ENCODE measurements at regions not wholly inside any gene's neighbourhood (a gene's known extent, or its start where the extent isn't known, plus 50 kb on each side); places are given as distances from the start of the nearest gene placed in this dataset.

GRCh38 chr2:176589825-176590440 is 320.7 kb downstream of the MTX2 start:
- H3K4ac ChIP-seq (ENCODE audit: low read depth in 1 of 2, low read length in 2 of 2): no peak overlapping the region
- H3K18ac ChIP-seq (ENCODE audit: low read depth in 1 of 2, low read length in 2 of 2): no peak overlapping the region
- no peak overlapping the region for H3K9ac ChIP-seq (ENCODE audit: low read length)
- H3K9me3 ChIP-seq (ENCODE audit: control insufficient read depth, low read length): no peaks in the 10 kb centered on the region
- no peak overlapping the region for H3K4me2 ChIP-seq (ENCODE audit: low read length, poor library complexity, severe bottlenecking)
- no peak overlapping the region for H4K8ac ChIP-seq (ENCODE audit: low read length)
- H2BK5ac ChIP-seq (ENCODE audit: low read depth, low read length, poor library complexity, severe bottlenecking): no peak overlapping the region
- no peak overlapping the region for H2BK15ac ChIP-seq (ENCODE audit: low read depth, poor library complexity, severe bottlenecking)
- H4K91ac ChIP-seq (ENCODE audit: low read length): no peak overlapping the region
- H2BK120ac ChIP-seq (ENCODE audit: low read depth, low read length): no peak overlapping the region
- no peaks in the 10 kb centered on the region for H3K79me1 ChIP-seq (replicated peaks; ENCODE audit: low read length, poor library complexity, severe bottlenecking)
- H3K14ac ChIP-seq (ENCODE audit: low read length in 2 of 2): no peak overlapping the region
- H2AFZ ChIP-seq (ENCODE audit: low read depth, low read length): no peak overlapping the region
- peaks cover 0 to 6% of the 10 kb centered on the region in 2 experiments for H3K27me3 ChIP-seq (ENCODE audit: control insufficient read depth in 1 of 2, insufficient read depth in 1 of 2, low read length in 2 of 2)
- no peak overlapping the region for H3K4me3 ChIP-seq (ENCODE audit: insufficient read depth in 1 of 2, low read depth in 1 of 2, low read length in 2 of 2)
- no peaks in the 10 kb centered on the region for H3K4me1 ChIP-seq (ENCODE audit: control insufficient read depth, insufficient read depth, low read depth, low read length)
- H3K23ac ChIP-seq (ENCODE audit: low read length in 2 of 2): no peak overlapping the region
- no peaks in the 10 kb centered on the region for H3K36me3 ChIP-seq (ENCODE audit: control insufficient read depth in 1 of 2, insufficient read depth in 2 of 2, low read depth in 1 of 2, low read length in 2 of 2)
- WGBS: 81% methylated on average over 11 of the region's 11 CpGs
- no peak for DNase-seq
- no peak overlapping the region for H2BK12ac ChIP-seq (ENCODE audit: low read length in 2 of 2)
- no peak overlapping the region for H2AK5ac ChIP-seq (ENCODE audit: low read length, severe bottlenecking)
- no peak overlapping the region for H3K27ac ChIP-seq (ENCODE audit: low read length, poor library complexity, severe bottlenecking)

GRCh38 chr2:176592216-176592615 is 323.0 kb downstream of the MTX2 start:
- Histone ChIP-seq H3K9ac (ENCODE audit: low read length) (no peak overlapping the region), H3K4me2 (ENCODE audit: low read length, poor library complexity, severe bottlenecking) (no peak overlapping the region), H3K9me3 (ENCODE audit: control insufficient read depth, low read length) (no peaks in the 10 kb centered on the region), H2BK5ac (ENCODE audit: low read depth, low read length, poor library complexity, severe bottlenecking) (no peak overlapping the region), H2AK5ac (ENCODE audit: low read length, severe bottlenecking) (no peak overlapping the region), H3K36me3 (ENCODE audit: control insufficient read depth in 1 of 2, insufficient read depth in 2 of 2, low read depth in 1 of 2, low read length in 2 of 2) (no peaks in the 10 kb centered on the region), H3K23ac (ENCODE audit: low read length in 2 of 2) (no peak overlapping the region), H3K4me3 (ENCODE audit: insufficient read depth in 1 of 2, low read depth in 1 of 2, low read length in 2 of 2) (no peak overlapping the region), H3K27me3 (ENCODE audit: control insufficient read depth in 1 of 2, insufficient read depth in 1 of 2, low read length in 2 of 2) (peaks cover 0 to 6% of the 10 kb centered on the region in 2 experiments), H4K8ac (ENCODE audit: low read length) (no peak overlapping the region), H2BK12ac (ENCODE audit: low read length in 2 of 2) (no peak overlapping the region), H3K4ac (ENCODE audit: low read depth in 1 of 2, low read length in 2 of 2) (no peak overlapping the region), H2BK15ac (ENCODE audit: low read depth, poor library complexity, severe bottlenecking) (no peak overlapping the region), H4K91ac (ENCODE audit: low read length) (no peak overlapping the region), H3K14ac (ENCODE audit: low read length in 2 of 2) (no peak overlapping the region), H2BK120ac (ENCODE audit: low read depth, low read length) (no peak overlapping the region), H3K27ac (ENCODE audit: low read length, poor library complexity, severe bottlenecking) (no peak overlapping the region), H3K18ac (ENCODE audit: low read depth in 1 of 2, low read length in 2 of 2) (no peak overlapping the region), H3K4me1 (ENCODE audit: control insufficient read depth, insufficient read depth, low read depth, low read length) (no peaks in the 10 kb centered on the region), H3K79me1 (replicated peaks; ENCODE audit: low read length, poor library complexity, severe bottlenecking) (no peaks in the 10 kb centered on the region), H2AFZ (ENCODE audit: low read depth, low read length) (no peak overlapping the region)
- DNase-seq: no peak
- WGBS: 90% methylated on average over 6 of the region's 6 CpGs

GRCh38 chr2:176595986-176596385 is 326.7 kb downstream of the MTX2 start:
- Histone ChIP-seq H3K27ac (ENCODE audit: low read length, poor library complexity, severe bottlenecking) (no peak overlapping the region), H3K9ac (ENCODE audit: low read length) (no peak overlapping the region), H3K4ac (ENCODE audit: low read depth in 1 of 2, low read length in 2 of 2) (no peak overlapping the region), H2BK120ac (ENCODE audit: low read depth, low read length) (no peak overlapping the region), H3K4me1 (ENCODE audit: control insufficient read depth, insufficient read depth, low read depth, low read length) (no peaks in the 10 kb centered on the region), H2BK5ac (ENCODE audit: low read depth, low read length, poor library complexity, severe bottlenecking) (no peak overlapping the region), H2AK5ac (ENCODE audit: low read length, severe bottlenecking) (no peak overlapping the region), H4K8ac (ENCODE audit: low read length) (no peak overlapping the region), H2BK15ac (ENCODE audit: low read depth, poor library complexity, severe bottlenecking) (no peak overlapping the region), H2AFZ (ENCODE audit: low read depth, low read length) (no peak overlapping the region), H3K36me3 (ENCODE audit: control insufficient read depth in 1 of 2, insufficient read depth in 2 of 2, low read depth in 1 of 2, low read length in 2 of 2) (no peaks in the 10 kb centered on the region), H3K9me3 (ENCODE audit: control insufficient read depth, low read length) (no peaks in the 10 kb centered on the region), H3K27me3 (ENCODE audit: control insufficient read depth in 1 of 2, insufficient read depth in 1 of 2, low read length in 2 of 2) (peaks cover 0 to 10% of the 10 kb centered on the region in 2 experiments), H2BK12ac (ENCODE audit: low read length in 2 of 2) (no peak overlapping the region), H3K14ac (ENCODE audit: low read length in 2 of 2) (no peak overlapping the region), H3K4me3 (ENCODE audit: insufficient read depth in 1 of 2, low read depth in 1 of 2, low read length in 2 of 2) (no peak overlapping the region), H3K18ac (ENCODE audit: low read depth in 1 of 2, low read length in 2 of 2) (no peak overlapping the region), H3K23ac (ENCODE audit: low read length in 2 of 2) (no peak overlapping the region), H4K91ac (ENCODE audit: low read length) (no peak overlapping the region), H3K79me1 (replicated peaks; ENCODE audit: low read length, poor library complexity, severe bottlenecking) (no peaks in the 10 kb centered on the region), H3K4me2 (ENCODE audit: low read length, poor library complexity, severe bottlenecking) (no peak overlapping the region)
- no peak for DNase-seq
- WGBS: 96% methylated on average over 3 of the region's 3 CpGs

GRCh38 chr2:176597916-176598315 is 328.7 kb downstream of the MTX2 start:
- Histone ChIP-seq H4K91ac (ENCODE audit: low read length) (no peak overlapping the region), H3K9me3 (ENCODE audit: control insufficient read depth, low read length) (no peaks in the 10 kb centered on the region), H3K79me1 (replicated peaks; ENCODE audit: low read length, poor library complexity, severe bottlenecking) (no peaks in the 10 kb centered on the region), H3K18ac (ENCODE audit: low read depth in 1 of 2, low read length in 2 of 2) (no peak overlapping the region), H2BK15ac (ENCODE audit: low read depth, poor library complexity, severe bottlenecking) (no peak overlapping the region), H3K36me3 (ENCODE audit: control insufficient read depth in 1 of 2, insufficient read depth in 2 of 2, low read depth in 1 of 2, low read length in 2 of 2) (no peaks in the 10 kb centered on the region), H3K9ac (ENCODE audit: low read length) (no peak overlapping the region), H3K23ac (ENCODE audit: low read length in 2 of 2) (no peak overlapping the region), H3K4me3 (ENCODE audit: insufficient read depth in 1 of 2, low read depth in 1 of 2, low read length in 2 of 2) (no peak overlapping the region), H2BK120ac (ENCODE audit: low read depth, low read length) (no peak overlapping the region), H2AFZ (ENCODE audit: low read depth, low read length) (no peak overlapping the region), H3K27ac (ENCODE audit: low read length, poor library complexity, severe bottlenecking) (no peak overlapping the region), H2BK12ac (ENCODE audit: low read length in 2 of 2) (no peak overlapping the region), H4K8ac (ENCODE audit: low read length) (no peak overlapping the region), H3K4me1 (ENCODE audit: control insufficient read depth, insufficient read depth, low read depth, low read length) (no peaks in the 10 kb centered on the region), H3K4ac (ENCODE audit: low read depth in 1 of 2, low read length in 2 of 2) (no peak overlapping the region), H2AK5ac (ENCODE audit: low read length, severe bottlenecking) (no peak overlapping the region), H2BK5ac (ENCODE audit: low read depth, low read length, poor library complexity, severe bottlenecking) (no peak overlapping the region), H3K14ac (ENCODE audit: low read length in 2 of 2) (no peak overlapping the region), H3K4me2 (ENCODE audit: low read length, poor library complexity, severe bottlenecking) (no peak overlapping the region), H3K27me3 (ENCODE audit: control insufficient read depth in 1 of 2, insufficient read depth in 1 of 2, low read length in 2 of 2) (peaks cover 0 to 15% of the 10 kb centered on the region in 2 experiments)
- DNase-seq: no peak
- 88% methylated on average over 1 of the region's 1 CpG for WGBS
